ENCODE measurements at regions not wholly inside any gene's neighbourhood (a gene's known extent, or its start where the extent isn't known, plus 50 kb on each side); places are given as distances from the start of the nearest gene placed in this dataset.

GRCh38 chr13:89740994-89741685 lies 1606.3 kb upstream of the MIR17HG start:
- TF ChIP-seq POLR2A (IDR thresholded peaks at IDR 0.05) (no peak), CTCF (IDR thresholded peaks at IDR 0.05) (no peak)

Measured in esophagus squamous epithelium (tissue), 4 donors.